ENCODE measurements at regions not wholly inside any gene's neighbourhood (a gene's known extent, or its start where the extent isn't known, plus 50 kb on each side); places are given as distances from the start of the nearest gene placed in this dataset.

- Histone ChIP-seq H3K9me3 (ENCODE audit: control insufficient read depth, low read length) (no peaks in the 10 kb centered on the region), H3K4me3 (ENCODE audit: low read length in 2 of 2) (no peak overlapping the region), H3K36me3 (ENCODE audit: control insufficient read depth in 1 of 2, insufficient read depth in 2 of 2, low read length in 1 of 2) (no peaks in the 10 kb centered on the region), H3K27me3 (ENCODE audit: control insufficient read depth in 1 of 2, insufficient read depth in 2 of 2, low read length in 1 of 2) (no peaks in the 10 kb centered on the region), H3K4me1 (ENCODE audit: control insufficient read depth in 1 of 2, insufficient read depth in 2 of 2, low read length in 2 of 2) (no peaks in the 10 kb centered on the region), H3K27ac (ENCODE audit: low read depth in 1 of 2, low read length in 2 of 2) (no peak overlapping the region)
- intact Hi-C loops (cut with DNase I): no loop called here
- 62 to 69% methylated on average over 9 of the region's 9 CpGs for WGBS, 2 donors
- ATAC-seq (ENCODE audit: low FRiP score): no peak
- DNase-seq: no peak
Measured at GRCh38 chr11:45501392-45502225, 163.8 kb downstream of the CHST1 start.

GRCh38 chr11:45500451-45500850 lies 165.0 kb downstream of the CHST1 start:
- ATAC-seq (ENCODE audit: low FRiP score) (no peak), DNase-seq (no peak)
- Histone ChIP-seq H3K9me3 (ENCODE audit: control insufficient read depth, low read length) (no peaks in the 10 kb centered on the region), H3K27me3 (ENCODE audit: control insufficient read depth in 1 of 2, insufficient read depth in 2 of 2, low read length in 1 of 2) (no peaks in the 10 kb centered on the region), H3K36me3 (ENCODE audit: control insufficient read depth in 1 of 2, insufficient read depth in 2 of 2, low read length in 1 of 2) (no peaks in the 10 kb centered on the region), H3K27ac (ENCODE audit: low read depth in 1 of 2, low read length in 2 of 2) (no peak overlapping the region), H3K4me3 (ENCODE audit: low read length in 2 of 2) (no peak overlapping the region), H3K4me1 (ENCODE audit: control insufficient read depth in 1 of 2, insufficient read depth in 2 of 2, low read length in 2 of 2) (no peaks in the 10 kb centered on the region)
- intact Hi-C loops (cut with DNase I): no loop called here
- 65 to 73% methylated on average over 6 of the region's 6 CpGs for WGBS, 2 donors

DNA sequence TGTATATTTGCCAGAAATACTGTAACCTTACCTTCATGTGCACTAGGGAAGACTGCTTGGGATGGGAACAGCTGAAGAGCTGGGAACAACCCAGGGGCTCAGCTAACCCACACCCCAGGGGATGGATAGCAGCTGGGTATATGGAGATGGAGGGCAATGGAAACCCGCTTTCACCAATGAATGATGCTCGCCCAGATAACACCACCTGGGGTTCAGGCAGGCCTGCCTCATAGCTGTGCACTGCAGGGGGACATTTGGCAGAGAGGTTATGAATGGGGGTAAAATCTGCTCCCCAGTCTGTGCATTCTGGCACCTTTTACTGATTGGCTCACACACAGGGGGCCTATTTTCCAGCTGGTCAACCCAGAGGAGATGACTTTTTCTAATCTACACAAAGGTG lies 170.7 kb downstream of the CHST1 start:
- Histone ChIP-seq H3K27me3 (ENCODE audit: control insufficient read depth in 1 of 2, insufficient read depth in 2 of 2, low read length in 1 of 2) (peaks cover 0 to 1% of the 10 kb centered on the region in 2 donors), H3K9me3 (ENCODE audit: control insufficient read depth, low read length) (no peaks in the 10 kb centered on the region), H3K36me3 (ENCODE audit: control insufficient read depth in 1 of 2, insufficient read depth in 2 of 2, low read length in 1 of 2) (no peaks in the 10 kb centered on the region), H3K4me3 (ENCODE audit: low read length in 2 of 2) (no peak overlapping the region), H3K4me1 (ENCODE audit: control insufficient read depth in 1 of 2, insufficient read depth in 2 of 2, low read length in 2 of 2) (no peaks in the 10 kb centered on the region), H3K27ac (ENCODE audit: low read depth in 1 of 2, low read length in 2 of 2) (no peak overlapping the region)
- ATAC-seq (ENCODE audit: low FRiP score) (no peak), DNase-seq (no peak)
- WGBS, 2 donors: 92 to 100% methylated on average over 1 to 2 of the region's 2 CpGs
- intact Hi-C loops (cut with DNase I): no loop called here

DNA sequence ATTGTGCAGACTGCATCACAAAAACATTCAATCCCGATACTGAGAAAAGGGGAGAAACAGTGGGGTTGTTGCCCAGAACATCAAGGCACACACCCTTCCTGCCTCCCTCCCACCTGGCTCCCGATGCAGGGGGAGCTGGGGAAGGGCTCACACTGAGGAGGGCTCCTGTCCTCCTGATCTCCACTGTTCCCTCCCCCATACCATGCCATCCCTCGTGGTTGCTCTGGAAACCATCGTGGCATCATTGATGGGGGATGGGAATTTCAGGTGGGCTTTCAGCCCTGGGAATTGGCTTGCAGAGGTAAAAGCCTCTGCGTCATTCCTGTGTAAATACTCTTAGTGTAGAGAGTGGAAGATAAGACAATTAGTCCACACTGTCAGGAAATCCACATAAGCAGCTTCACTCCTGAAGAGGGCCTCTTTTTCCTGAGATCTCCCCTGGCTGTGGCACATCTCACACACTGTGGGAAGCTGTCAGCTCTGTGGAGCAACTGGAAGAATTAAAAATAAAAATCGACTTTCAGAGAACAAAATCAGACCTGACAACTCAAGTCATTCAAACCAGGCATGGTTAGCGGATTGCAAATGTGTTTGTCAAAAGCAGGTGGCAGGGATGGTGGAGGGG lies 176.0 kb downstream of the CHST1 start:
- H3K4me1 ChIP-seq (ENCODE audit: control insufficient read depth in 1 of 2, insufficient read depth in 2 of 2, low read length in 2 of 2): no peaks in the 10 kb centered on the region
- 41 to 49% methylated on average over 7 of the region's 7 CpGs for WGBS, 2 donors
- H3K36me3 ChIP-seq (ENCODE audit: control insufficient read depth in 1 of 2, insufficient read depth in 2 of 2, low read length in 1 of 2): no peaks in the 10 kb centered on the region
- ATAC-seq (ENCODE audit: low FRiP score) (no peak), DNase-seq (no peak)
- H3K27ac ChIP-seq (ENCODE audit: low read depth in 1 of 2, low read length in 2 of 2): no peak overlapping the region
- no peaks in the 10 kb centered on the region for H3K9me3 ChIP-seq (ENCODE audit: control insufficient read depth, low read length)
- peaks cover 0 to 1% of the 10 kb centered on the region in 2 donors for H3K27me3 ChIP-seq (ENCODE audit: control insufficient read depth in 1 of 2, insufficient read depth in 2 of 2, low read length in 1 of 2)
- intact Hi-C loops (cut with DNase I): no loop called here
- no peak overlapping the region for H3K4me3 ChIP-seq (ENCODE audit: low read length in 2 of 2)

DNA sequence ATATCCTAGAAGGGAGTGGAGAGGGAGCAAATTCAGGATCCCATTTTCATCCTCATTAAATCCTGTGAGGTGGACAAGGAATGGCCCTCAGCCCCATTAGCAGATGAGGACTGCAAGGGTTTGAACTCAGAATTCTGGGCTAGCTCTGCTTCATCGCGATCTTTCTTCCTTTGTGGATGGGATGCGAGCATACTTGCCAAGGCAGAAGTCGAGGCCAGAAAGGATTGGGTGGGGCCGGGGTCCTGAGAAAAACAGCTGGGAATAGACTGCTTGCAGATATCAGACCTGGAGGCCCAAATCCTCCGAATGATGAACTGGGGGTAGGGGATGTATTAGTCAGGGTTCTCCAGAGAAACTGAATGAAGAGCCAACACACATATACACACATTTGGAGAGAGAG lies 179.0 kb downstream of the CHST1 start:
- Histone ChIP-seq H3K4me3 (ENCODE audit: low read length in 2 of 2) (no peak overlapping the region), H3K27me3 (ENCODE audit: control insufficient read depth in 1 of 2, insufficient read depth in 2 of 2, low read length in 1 of 2) (no peaks in the 10 kb centered on the region), H3K36me3 (ENCODE audit: control insufficient read depth in 1 of 2, insufficient read depth in 2 of 2, low read length in 1 of 2) (no peaks in the 10 kb centered on the region), H3K4me1 (ENCODE audit: control insufficient read depth in 1 of 2, insufficient read depth in 2 of 2, low read length in 2 of 2) (no peaks in the 10 kb centered on the region), H3K27ac (ENCODE audit: low read depth in 1 of 2, low read length in 2 of 2) (no peak overlapping the region), H3K9me3 (ENCODE audit: control insufficient read depth, low read length) (no peaks in the 10 kb centered on the region)
- WGBS, 2 donors: 91 to 92% methylated on average over 6 of the region's 6 CpGs
- no peak for DNase-seq
- intact Hi-C loops (cut with DNase I): no loop called here
- ATAC-seq (ENCODE audit: low FRiP score): no peak

DNA sequence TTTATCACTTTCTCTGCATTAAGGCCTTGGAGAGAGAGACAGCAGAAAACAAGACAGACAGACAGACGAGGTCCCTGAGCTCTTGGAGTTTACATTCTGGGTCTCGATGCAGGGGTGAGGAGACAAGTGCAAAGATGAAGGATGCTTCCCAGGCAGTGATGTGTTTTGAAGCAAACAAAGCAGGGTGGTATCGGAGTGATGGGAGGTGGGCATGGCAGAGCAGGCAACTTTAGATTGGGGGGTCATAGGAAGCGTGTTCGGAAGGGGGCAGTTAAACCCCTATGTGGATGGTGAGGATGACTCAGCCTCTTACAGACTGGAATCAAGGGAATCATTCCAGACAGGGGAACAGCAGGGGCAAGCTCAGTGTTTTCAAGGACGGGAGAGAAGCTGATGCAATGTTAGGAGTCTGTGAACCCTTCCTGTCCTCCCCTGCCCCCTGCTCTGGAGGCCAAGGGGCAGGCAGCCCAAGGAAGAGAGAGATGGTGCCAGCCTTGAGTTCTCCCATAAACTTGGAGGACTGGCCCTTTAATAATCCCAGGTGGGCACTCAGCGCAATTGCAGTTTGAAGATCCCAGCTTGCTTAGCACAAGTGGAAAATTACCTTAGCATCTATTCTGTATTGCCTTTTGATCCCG lies 180.2 kb downstream of the CHST1 start:
- WGBS, 2 donors: 86 to 88% methylated on average over 8 of the region's 8 CpGs
- Histone ChIP-seq H3K27me3 (ENCODE audit: control insufficient read depth in 1 of 2, insufficient read depth in 2 of 2, low read length in 1 of 2) (no peaks in the 10 kb centered on the region), H3K4me1 (ENCODE audit: control insufficient read depth in 1 of 2, insufficient read depth in 2 of 2, low read length in 2 of 2) (no peaks in the 10 kb centered on the region), H3K9me3 (ENCODE audit: control insufficient read depth, low read length) (no peaks in the 10 kb centered on the region), H3K4me3 (ENCODE audit: low read length in 2 of 2) (no peak overlapping the region), H3K36me3 (ENCODE audit: control insufficient read depth in 1 of 2, insufficient read depth in 2 of 2, low read length in 1 of 2) (no peaks in the 10 kb centered on the region), H3K27ac (ENCODE audit: low read depth in 1 of 2, low read length in 2 of 2) (no peak overlapping the region)
- ATAC-seq (ENCODE audit: low FRiP score) (no peak), DNase-seq (no peak)
- intact Hi-C loops (cut with DNase I): no loop called here

GRCh38 chr11:45484326-45484883 lies 181.0 kb downstream of the CHST1 start:
- ATAC-seq (ENCODE audit: low FRiP score): no peak
- 66 to 79% methylated on average over 11 of the region's 11 CpGs for WGBS, 2 donors
- Histone ChIP-seq H3K9me3 (ENCODE audit: control insufficient read depth, low read length) (no peaks in the 10 kb centered on the region), H3K27me3 (ENCODE audit: control insufficient read depth in 1 of 2, insufficient read depth in 2 of 2, low read length in 1 of 2) (no peaks in the 10 kb centered on the region), H3K27ac (ENCODE audit: low read depth in 1 of 2, low read length in 2 of 2) (no peak overlapping the region), H3K36me3 (ENCODE audit: control insufficient read depth in 1 of 2, insufficient read depth in 2 of 2, low read length in 1 of 2) (no peaks in the 10 kb centered on the region), H3K4me1 (ENCODE audit: control insufficient read depth in 1 of 2, insufficient read depth in 2 of 2, low read length in 2 of 2) (no peaks in the 10 kb centered on the region), H3K4me3 (ENCODE audit: low read length in 2 of 2) (no peak overlapping the region)
- DNase-seq: no peak
- intact Hi-C loops (cut with DNase I): no loop called here

GRCh38 chr11:45483416-45483815 lies 182.0 kb downstream of the CHST1 start:
- intact Hi-C loops (cut with DNase I): no loop called here
- no peak for DNase-seq
- H3K27me3 ChIP-seq (ENCODE audit: control insufficient read depth in 1 of 2, insufficient read depth in 2 of 2, low read length in 1 of 2): no peaks in the 10 kb centered on the region

More at GRCh38 chr11:45483416-45483815, 182.0 kb downstream of the CHST1 start:
- Histone ChIP-seq H3K4me1 (ENCODE audit: control insufficient read depth in 1 of 2, insufficient read depth in 2 of 2, low read length in 2 of 2) (no peaks in the 10 kb centered on the region), H3K27ac (ENCODE audit: low read depth in 1 of 2, low read length in 2 of 2) (no peak overlapping the region), H3K4me3 (ENCODE audit: low read length in 2 of 2) (no peak overlapping the region), H3K9me3 (ENCODE audit: control insufficient read depth, low read length) (no peaks in the 10 kb centered on the region), H3K36me3 (ENCODE audit: control insufficient read depth in 1 of 2, insufficient read depth in 2 of 2, low read length in 1 of 2) (no peaks in the 10 kb centered on the region)
- ATAC-seq (ENCODE audit: low FRiP score): no peak
- 95 to 98% methylated on average over 5 of the region's 5 CpGs for WGBS, 2 donors

All from aorta (tissue), 5 donors.